ENCODE measurements at regions not wholly inside any gene's neighbourhood (a gene's known extent, or its start where the extent isn't known, plus 50 kb on each side); places are given as distances from the start of the nearest gene placed in this dataset.

DNA sequence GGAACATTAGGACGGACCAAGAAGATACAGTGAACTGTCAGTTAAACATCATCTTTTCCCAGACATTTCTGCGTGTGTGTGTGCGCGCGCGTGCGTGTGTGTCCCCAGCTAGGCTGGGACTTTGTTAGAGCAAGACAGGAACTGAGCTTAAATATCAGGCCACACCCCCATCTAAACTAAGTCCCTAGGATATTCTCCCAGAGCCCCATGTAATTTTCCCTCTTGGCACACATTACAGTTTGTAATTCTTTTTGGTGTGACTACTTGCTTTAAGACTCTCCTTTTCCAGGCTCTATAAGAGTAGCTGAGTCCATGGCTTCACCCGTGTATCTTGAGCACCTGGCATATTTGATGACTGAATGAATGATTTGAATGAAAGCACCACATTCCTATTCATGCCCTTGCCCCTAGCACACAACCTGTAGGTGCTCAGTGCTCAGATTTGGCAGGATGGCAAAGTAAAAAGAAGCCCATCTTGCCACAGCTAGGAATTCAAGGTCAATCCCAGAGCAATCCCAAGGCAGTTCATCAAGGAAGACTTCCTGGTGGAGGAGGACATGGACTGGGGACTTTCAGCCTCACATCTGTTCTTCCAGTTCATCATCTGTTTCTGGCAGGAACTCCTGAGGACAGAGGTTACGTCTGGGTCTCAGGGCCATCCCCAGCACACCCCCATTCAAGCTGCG is 69.2 kb downstream of the MRPL14 start (continued):
- TF ChIP-seq, protein P1, sequence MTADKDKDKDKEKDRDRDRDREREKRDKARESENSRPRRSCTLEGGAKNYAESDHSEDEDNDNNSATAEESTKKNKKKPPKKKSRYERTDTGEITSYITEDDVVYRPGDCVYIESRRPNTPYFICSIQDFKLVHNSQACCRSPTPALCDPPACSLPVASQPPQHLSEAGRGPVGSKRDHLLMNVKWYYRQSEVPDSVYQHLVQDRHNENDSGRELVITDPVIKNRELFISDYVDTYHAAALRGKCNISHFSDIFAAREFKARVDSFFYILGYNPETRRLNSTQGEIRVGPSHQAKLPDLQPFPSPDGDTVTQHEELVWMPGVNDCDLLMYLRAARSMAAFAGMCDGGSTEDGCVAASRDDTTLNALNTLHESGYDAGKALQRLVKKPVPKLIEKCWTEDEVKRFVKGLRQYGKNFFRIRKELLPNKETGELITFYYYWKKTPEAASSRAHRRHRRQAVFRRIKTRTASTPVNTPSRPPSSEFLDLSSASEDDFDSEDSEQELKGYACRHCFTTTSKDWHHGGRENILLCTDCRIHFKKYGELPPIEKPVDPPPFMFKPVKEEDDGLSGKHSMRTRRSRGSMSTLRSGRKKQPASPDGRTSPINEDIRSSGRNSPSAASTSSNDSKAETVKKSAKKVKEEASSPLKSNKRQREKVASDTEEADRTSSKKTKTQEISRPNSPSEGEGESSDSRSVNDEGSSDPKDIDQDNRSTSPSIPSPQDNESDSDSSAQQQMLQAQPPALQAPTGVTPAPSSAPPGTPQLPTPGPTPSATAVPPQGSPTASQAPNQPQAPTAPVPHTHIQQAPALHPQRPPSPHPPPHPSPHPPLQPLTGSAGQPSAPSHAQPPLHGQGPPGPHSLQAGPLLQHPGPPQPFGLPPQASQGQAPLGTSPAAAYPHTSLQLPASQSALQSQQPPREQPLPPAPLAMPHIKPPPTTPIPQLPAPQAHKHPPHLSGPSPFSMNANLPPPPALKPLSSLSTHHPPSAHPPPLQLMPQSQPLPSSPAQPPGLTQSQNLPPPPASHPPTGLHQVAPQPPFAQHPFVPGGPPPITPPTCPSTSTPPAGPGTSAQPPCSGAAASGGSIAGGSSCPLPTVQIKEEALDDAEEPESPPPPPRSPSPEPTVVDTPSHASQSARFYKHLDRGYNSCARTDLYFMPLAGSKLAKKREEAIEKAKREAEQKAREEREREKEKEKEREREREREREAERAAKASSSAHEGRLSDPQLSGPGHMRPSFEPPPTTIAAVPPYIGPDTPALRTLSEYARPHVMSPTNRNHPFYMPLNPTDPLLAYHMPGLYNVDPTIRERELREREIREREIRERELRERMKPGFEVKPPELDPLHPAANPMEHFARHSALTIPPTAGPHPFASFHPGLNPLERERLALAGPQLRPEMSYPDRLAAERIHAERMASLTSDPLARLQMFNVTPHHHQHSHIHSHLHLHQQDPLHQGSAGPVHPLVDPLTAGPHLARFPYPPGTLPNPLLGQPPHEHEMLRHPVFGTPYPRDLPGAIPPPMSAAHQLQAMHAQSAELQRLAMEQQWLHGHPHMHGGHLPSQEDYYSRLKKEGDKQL (CRISPR knock-in tag; IDR thresholded peaks at IDR 0.05; ENCODE audit: borderline replicate concordance) = no peak
- TF ChIP-seq IRF2 (CRISPR knock-in tag; IDR thresholded peaks at IDR 0.05) (no peak), ZNF146 (CRISPR knock-in tag; IDR thresholded peaks at IDR 0.05; ENCODE audit: unreplicated experiment) (no peak), CCAR2 (IDR thresholded peaks at IDR 0.05; ENCODE audit: low read depth, low read length) (no peak), MEF2A (IDR thresholded peaks at IDR 0.05; ENCODE audit: control insufficient read depth, low read depth, low read length) (no peak), HNRNPH1 (optimal IDR thresholded peaks at IDR 0.05; ENCODE audit: low read depth, low read length) (no peak), CREBBP (IDR thresholded peaks at IDR 0.05; ENCODE audit: low read depth, low read length) (no peak), MAZ (CRISPR knock-in tag; conservative IDR thresholded peaks at IDR 0.05 in 1 of 2, IDR thresholded peaks at IDR 0.05 in 1 of 2) (no peak)
- TF ChIP-seq, protein P2, sequence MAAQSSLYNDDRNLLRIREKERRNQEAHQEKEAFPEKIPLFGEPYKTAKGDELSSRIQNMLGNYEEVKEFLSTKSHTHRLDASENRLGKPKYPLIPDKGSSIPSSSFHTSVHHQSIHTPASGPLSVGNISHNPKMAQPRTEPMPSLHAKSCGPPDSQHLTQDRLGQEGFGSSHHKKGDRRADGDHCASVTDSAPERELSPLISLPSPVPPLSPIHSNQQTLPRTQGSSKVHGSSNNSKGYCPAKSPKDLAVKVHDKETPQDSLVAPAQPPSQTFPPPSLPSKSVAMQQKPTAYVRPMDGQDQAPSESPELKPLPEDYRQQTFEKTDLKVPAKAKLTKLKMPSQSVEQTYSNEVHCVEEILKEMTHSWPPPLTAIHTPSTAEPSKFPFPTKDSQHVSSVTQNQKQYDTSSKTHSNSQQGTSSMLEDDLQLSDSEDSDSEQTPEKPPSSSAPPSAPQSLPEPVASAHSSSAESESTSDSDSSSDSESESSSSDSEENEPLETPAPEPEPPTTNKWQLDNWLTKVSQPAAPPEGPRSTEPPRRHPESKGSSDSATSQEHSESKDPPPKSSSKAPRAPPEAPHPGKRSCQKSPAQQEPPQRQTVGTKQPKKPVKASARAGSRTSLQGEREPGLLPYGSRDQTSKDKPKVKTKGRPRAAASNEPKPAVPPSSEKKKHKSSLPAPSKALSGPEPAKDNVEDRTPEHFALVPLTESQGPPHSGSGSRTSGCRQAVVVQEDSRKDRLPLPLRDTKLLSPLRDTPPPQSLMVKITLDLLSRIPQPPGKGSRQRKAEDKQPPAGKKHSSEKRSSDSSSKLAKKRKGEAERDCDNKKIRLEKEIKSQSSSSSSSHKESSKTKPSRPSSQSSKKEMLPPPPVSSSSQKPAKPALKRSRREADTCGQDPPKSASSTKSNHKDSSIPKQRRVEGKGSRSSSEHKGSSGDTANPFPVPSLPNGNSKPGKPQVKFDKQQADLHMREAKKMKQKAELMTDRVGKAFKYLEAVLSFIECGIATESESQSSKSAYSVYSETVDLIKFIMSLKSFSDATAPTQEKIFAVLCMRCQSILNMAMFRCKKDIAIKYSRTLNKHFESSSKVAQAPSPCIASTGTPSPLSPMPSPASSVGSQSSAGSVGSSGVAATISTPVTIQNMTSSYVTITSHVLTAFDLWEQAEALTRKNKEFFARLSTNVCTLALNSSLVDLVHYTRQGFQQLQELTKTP (IDR thresholded peaks at IDR 0.05; ENCODE audit: low read depth in 1 of 2, partially characterized antibody in 2 of 2) = no peak
- TF ChIP-seq, protein P3, sequence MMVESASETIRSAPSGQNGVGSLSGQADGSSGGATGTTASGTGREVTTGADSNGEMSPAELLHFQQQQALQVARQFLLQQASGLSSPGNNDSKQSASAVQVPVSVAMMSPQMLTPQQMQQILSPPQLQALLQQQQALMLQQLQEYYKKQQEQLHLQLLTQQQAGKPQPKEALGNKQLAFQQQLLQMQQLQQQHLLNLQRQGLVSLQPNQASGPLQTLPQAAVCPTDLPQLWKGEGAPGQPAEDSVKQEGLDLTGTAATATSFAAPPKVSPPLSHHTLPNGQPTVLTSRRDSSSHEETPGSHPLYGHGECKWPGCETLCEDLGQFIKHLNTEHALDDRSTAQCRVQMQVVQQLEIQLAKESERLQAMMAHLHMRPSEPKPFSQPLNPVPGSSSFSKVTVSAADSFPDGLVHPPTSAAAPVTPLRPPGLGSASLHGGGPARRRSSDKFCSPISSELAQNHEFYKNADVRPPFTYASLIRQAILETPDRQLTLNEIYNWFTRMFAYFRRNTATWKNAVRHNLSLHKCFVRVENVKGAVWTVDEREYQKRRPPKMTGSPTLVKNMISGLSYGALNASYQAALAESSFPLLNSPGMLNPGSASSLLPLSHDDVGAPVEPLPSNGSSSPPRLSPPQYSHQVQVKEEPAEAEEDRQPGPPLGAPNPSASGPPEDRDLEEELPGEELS (CRISPR knock-in tag; IDR thresholded peaks at IDR 0.05; ENCODE audit: borderline replicate concordance) = no peak
- TF ChIP-seq, protein P4, sequence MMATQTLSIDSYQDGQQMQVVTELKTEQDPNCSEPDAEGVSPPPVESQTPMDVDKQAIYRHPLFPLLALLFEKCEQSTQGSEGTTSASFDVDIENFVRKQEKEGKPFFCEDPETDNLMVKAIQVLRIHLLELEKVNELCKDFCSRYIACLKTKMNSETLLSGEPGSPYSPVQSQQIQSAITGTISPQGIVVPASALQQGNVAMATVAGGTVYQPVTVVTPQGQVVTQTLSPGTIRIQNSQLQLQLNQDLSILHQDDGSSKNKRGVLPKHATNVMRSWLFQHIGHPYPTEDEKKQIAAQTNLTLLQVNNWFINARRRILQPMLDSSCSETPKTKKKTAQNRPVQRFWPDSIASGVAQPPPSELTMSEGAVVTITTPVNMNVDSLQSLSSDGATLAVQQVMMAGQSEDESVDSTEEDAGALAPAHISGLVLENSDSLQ (IDR thresholded peaks at IDR 0.05) = peak; percentile 81; the same call in 1 of the 2 replicates
- TF ChIP-seq, protein P5, sequence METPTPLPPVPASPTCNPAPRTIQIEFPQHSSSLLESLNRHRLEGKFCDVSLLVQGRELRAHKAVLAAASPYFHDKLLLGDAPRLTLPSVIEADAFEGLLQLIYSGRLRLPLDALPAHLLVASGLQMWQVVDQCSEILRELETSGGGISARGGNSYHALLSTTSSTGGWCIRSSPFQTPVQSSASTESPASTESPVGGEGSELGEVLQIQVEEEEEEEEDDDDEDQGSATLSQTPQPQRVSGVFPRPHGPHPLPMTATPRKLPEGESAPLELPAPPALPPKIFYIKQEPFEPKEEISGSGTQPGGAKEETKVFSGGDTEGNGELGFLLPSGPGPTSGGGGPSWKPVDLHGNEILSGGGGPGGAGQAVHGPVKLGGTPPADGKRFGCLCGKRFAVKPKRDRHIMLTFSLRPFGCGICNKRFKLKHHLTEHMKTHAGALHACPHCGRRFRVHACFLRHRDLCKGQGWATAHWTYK (CRISPR knock-in tag; IDR thresholded peaks at IDR 0.05) = no peak

All from K562 (cell line).